CD14-positive monocyte (primary cell): ENCODE measurements at regions not wholly inside any gene's neighbourhood (a gene's known extent, or its start where the extent isn't known, plus 50 kb on each side); places are given as distances from the start of the nearest gene placed in this dataset.

ENCODE experiments used
- DNase-seq, 3 donors: peaks; one replicate each; pipeline ENCODE4 v3.0.0-alpha.2; 2011 to 2022
- H2AFZ ChIP-seq: 2 replicates; pipeline ENCODE4 v1.6.0; 2012; ENCODE audit warnings: mild to moderate bottlenecking, low read depth, low read length, inconsistent platforms; ENCODE audit not compliant: insufficient read depth, poor library complexity, severe bottlenecking
- H3K27ac ChIP-seq, 2 donors: 1 replicate in 1 of 2; 2 replicates in 1 of 2; pipeline ENCODE4 v1.5.1; 2012 to 2013; ENCODE audit warnings: low read length in 2 of 2, control low read depth in 1 of 2, inconsistent platforms in 1 of 2, low read depth in 1 of 2, mild to moderate bottlenecking in 1 of 2
- H3K27me3 ChIP-seq, 2 donors: one replicate each; pipeline versions ENCODE4 v1.6.0 to v1.6.1; 2011 to 2013; ENCODE audit warnings: low read length in 2 of 2; ENCODE audit not compliant: control insufficient read depth in 2 of 2, insufficient read depth in 2 of 2
- H3K36me3 ChIP-seq, 2 donors: replicated peaks in 1 of 2; 1 replicate in 1 of 2; 2 replicates in 1 of 2; pipeline versions ENCODE4 v1.5.1 to v1.6.1; 2012 to 2013; ENCODE audit warnings: low read length in 2 of 2, control low read depth in 1 of 2, inconsistent platforms in 1 of 2, mild to moderate bottlenecking in 1 of 2; ENCODE audit not compliant: insufficient read depth in 2 of 2, control insufficient read depth in 1 of 2
- H3K4me1 ChIP-seq, 2 donors: 1 replicate in 1 of 2; 2 replicates in 1 of 2; pipeline versions ENCODE4 v1.5.1 to v1.6.1; 2012 to 2013; ENCODE audit warnings: low read length in 2 of 2, control low read depth in 1 of 2, inconsistent platforms in 1 of 2, mild to moderate bottlenecking in 1 of 2, moderate library complexity in 1 of 2; ENCODE audit not compliant: insufficient read depth in 2 of 2, control insufficient read depth in 1 of 2
- H3K4me2 ChIP-seq: replicated peaks from 2 replicates; pipeline ENCODE3; 2012; ENCODE audit warnings: low read length, moderate library complexity, mild to moderate bottlenecking; ENCODE audit not compliant: poor library complexity, severe bottlenecking; ENCODE audit errors: extremely low read depth
- H3K4me3 ChIP-seq, 3 experiments: fragments of 200-600 bp in 1 of 3; sonication (generic) in 1 of 3; replicated peaks in 1 of 3; 1 replicate in 2 of 3; 2 replicates in 1 of 3; pipeline ENCODE4 v1.5.1; 2011 to 2013; ENCODE audit warnings: low read length in 3 of 3, mild to moderate bottlenecking in 3 of 3, control low read depth in 2 of 3, low read depth in 2 of 3, inconsistent platforms in 1 of 3, moderate library complexity in 1 of 3
- H3K79me2 ChIP-seq: 2 replicates; pipeline ENCODE4 v1.6.0; 2012; ENCODE audit warnings: mild to moderate bottlenecking, control low read depth, inconsistent platforms, low read length, moderate library complexity; ENCODE audit not compliant: insufficient read depth
- H3K9ac ChIP-seq: 2 replicates; pipeline ENCODE4 v1.6.0; 2017; ENCODE audit warnings: low read length, mild to moderate bottlenecking; ENCODE audit not compliant: insufficient read depth, poor library complexity, severe bottlenecking
- H3K9me3 ChIP-seq, 2 donors: replicated peaks in 1 of 2; 1 replicate in 1 of 2; 2 replicates in 1 of 2; pipeline versions ENCODE4 v1.5.1 to v1.6.1; 2012 to 2013; ENCODE audit warnings: low read length in 2 of 2, control low read depth in 1 of 2; ENCODE audit not compliant: control insufficient read depth in 1 of 2, insufficient read depth in 1 of 2
- H4K20me1 ChIP-seq: 2 replicates; pipeline ENCODE4 v1.6.0; 2012; ENCODE audit warnings: mild to moderate bottlenecking, low read length, control low read depth, moderate library complexity; ENCODE audit not compliant: insufficient read depth
- H3K27ac Mint-ChIP-seq, 7 donors: one replicate each; pipeline ENCODE4 v1.8.0; 2020; ENCODE audit warnings: mild to moderate bottlenecking in 7 of 7, mixed read lengths in 7 of 7, moderate library complexity in 6 of 7, inconsistent platforms in 2 of 7
- H3K27me3 Mint-ChIP-seq, 3 donors: one replicate each; pipeline ENCODE4 v1.8.0; 2021 to 2022; ENCODE audit warnings: low read depth in 3 of 3, mild to moderate bottlenecking in 3 of 3, mixed read lengths in 3 of 3, moderate library complexity in 3 of 3, inconsistent platforms in 1 of 3
- H3K36me3 Mint-ChIP-seq, 2 donors: one replicate each; pipeline ENCODE4 v1.8.0; 2020; ENCODE audit warnings: mixed read lengths in 2 of 2, inconsistent platforms in 1 of 2, mild to moderate bottlenecking in 1 of 2
- H3K4me1 Mint-ChIP-seq: one replicate; pipeline ENCODE4 v1.8.0; 2020; ENCODE audit warnings: mild to moderate bottlenecking, mixed read lengths
- H3K4me3 Mint-ChIP-seq, 2 donors: one replicate each; pipeline ENCODE4 v1.8.0; 2020; ENCODE audit warnings: mild to moderate bottlenecking in 2 of 2, mixed read lengths in 2 of 2, moderate library complexity in 1 of 2
- H3K9me3 Mint-ChIP-seq, 7 donors: one replicate each; pipeline ENCODE4 v1.8.0; 2020 to 2022; ENCODE audit warnings: mixed read lengths in 7 of 7, mild to moderate bottlenecking in 6 of 7, moderate library complexity in 6 of 7, inconsistent platforms in 2 of 7
- WGBS: methylation state at CpG from one replicate; pipeline ENCODE4 v1.1.5; 2013; ENCODE audit warnings: missing lambda C conversion rate; ENCODE audit not compliant: insufficient coverage; 5-methylcytosine and 5-hydroxymethylcytosine counted together
- intact Hi-C, 2 donors: fragments of 100-400 bp; cut with micrococcal nuclease; formaldehyde crosslinking; loops; one replicate each; pipeline versions ENCODE4 v1.15.0 to v1.15.1; 2023
- TF ChIP-seq, protein P1 (sequence below): fragments of 200-600 bp; IDR thresholded peaks from one replicate; pipeline ENCODE4 v1.8.0; 2022; ENCODE audit warnings: antibody characterized with exemption, mild to moderate bottlenecking

GRCh38 chr4:176584031-176584606 is 208.6 kb downstream of the VEGFC start:
- Histone ChIP-seq H3K4me3 (no peak overlapping the region), H3K79me2 (no peaks in the 10 kb centered on the region), H3K36me3 (no peaks in the 10 kb centered on the region), H2AFZ (no peak overlapping the region), H3K4me1 (no peaks in the 10 kb centered on the region), H3K27ac (no peak overlapping the region), H3K9me3 (no peaks in the 10 kb centered on the region), H3K4me2 (no peak overlapping the region), H4K20me1 (no peaks in the 10 kb centered on the region), H3K9ac (no peak overlapping the region), H3K27me3 (no peaks in the 10 kb centered on the region)
- H3K4me1 Mint-ChIP-seq = no peaks in the 10 kb centered on the region
- intact Hi-C loops = no loop called here
- TF ChIP-seq, protein P1, sequence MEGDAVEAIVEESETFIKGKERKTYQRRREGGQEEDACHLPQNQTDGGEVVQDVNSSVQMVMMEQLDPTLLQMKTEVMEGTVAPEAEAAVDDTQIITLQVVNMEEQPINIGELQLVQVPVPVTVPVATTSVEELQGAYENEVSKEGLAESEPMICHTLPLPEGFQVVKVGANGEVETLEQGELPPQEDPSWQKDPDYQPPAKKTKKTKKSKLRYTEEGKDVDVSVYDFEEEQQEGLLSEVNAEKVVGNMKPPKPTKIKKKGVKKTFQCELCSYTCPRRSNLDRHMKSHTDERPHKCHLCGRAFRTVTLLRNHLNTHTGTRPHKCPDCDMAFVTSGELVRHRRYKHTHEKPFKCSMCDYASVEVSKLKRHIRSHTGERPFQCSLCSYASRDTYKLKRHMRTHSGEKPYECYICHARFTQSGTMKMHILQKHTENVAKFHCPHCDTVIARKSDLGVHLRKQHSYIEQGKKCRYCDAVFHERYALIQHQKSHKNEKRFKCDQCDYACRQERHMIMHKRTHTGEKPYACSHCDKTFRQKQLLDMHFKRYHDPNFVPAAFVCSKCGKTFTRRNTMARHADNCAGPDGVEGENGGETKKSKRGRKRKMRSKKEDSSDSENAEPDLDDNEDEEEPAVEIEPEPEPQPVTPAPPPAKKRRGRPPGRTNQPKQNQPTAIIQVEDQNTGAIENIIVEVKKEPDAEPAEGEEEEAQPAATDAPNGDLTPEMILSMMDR = no peak
- WGBS = 93% methylated on average over 3 of the region's 7 CpGs
- no peak for DNase-seq
- no peaks in the 10 kb centered on the region for H3K27me3 Mint-ChIP-seq
- no peaks in the 10 kb centered on the region for H3K36me3 Mint-ChIP-seq
- peaks cover 0 to 6% (median under 1%) of the 10 kb centered on the region in 7 donors for H3K9me3 Mint-ChIP-seq
- no peak overlapping the region for H3K4me3 Mint-ChIP-seq
- H3K27ac Mint-ChIP-seq = no peak overlapping the region

GRCh38 chr4:176587920-176588319 is 204.8 kb downstream of the VEGFC start:
- no peaks in the 10 kb centered on the region for H3K27me3 ChIP-seq
- H3K27ac Mint-ChIP-seq = no peak overlapping the region
- no peak overlapping the region for H2AFZ ChIP-seq
- H3K4me3 Mint-ChIP-seq = no peak overlapping the region
- TF ChIP-seq, protein P1 = no peak
- H3K4me1 Mint-ChIP-seq = no peaks in the 10 kb centered on the region
- peaks cover 0 to 10% (median 4%) of the 10 kb centered on the region in 7 donors for H3K9me3 Mint-ChIP-seq
- DNase-seq = no peak
- H3K4me2 ChIP-seq = no peak overlapping the region
- H4K20me1 ChIP-seq = no peaks in the 10 kb centered on the region
- H3K79me2 ChIP-seq = no peaks in the 10 kb centered on the region
- H3K36me3 ChIP-seq = no peaks in the 10 kb centered on the region
- H3K27me3 Mint-ChIP-seq = no peaks in the 10 kb centered on the region
- WGBS = 38% methylated on average over 2 of the region's 2 CpGs
- H3K9ac ChIP-seq = no peak overlapping the region
- H3K36me3 Mint-ChIP-seq = no peaks in the 10 kb centered on the region
- H3K4me3 ChIP-seq = no peak overlapping the region
- intact Hi-C loops = no loop called here
- no peaks in the 10 kb centered on the region for H3K4me1 ChIP-seq
- H3K9me3 ChIP-seq = peaks cover 0 to 3% of the 10 kb centered on the region in 2 donors
- H3K27ac ChIP-seq = no peak overlapping the region
